Fibroblast of skin of right biceps (primary cell): ENCODE measurements at regions not wholly inside any gene's neighbourhood (a gene's known extent, or its start where the extent isn't known, plus 50 kb on each side); places are given as distances from the start of the nearest gene placed in this dataset.
"Not testable (repeated sequence)": the region's sequence is repeated elsewhere in the genome, so short reads cannot be mapped to it uniquely, and the experiment has no call there.

Experiments used
- DNase-seq: peaks from one replicate; pipeline ENCODE4 v3.0.0-alpha.2; 2013

DNA sequence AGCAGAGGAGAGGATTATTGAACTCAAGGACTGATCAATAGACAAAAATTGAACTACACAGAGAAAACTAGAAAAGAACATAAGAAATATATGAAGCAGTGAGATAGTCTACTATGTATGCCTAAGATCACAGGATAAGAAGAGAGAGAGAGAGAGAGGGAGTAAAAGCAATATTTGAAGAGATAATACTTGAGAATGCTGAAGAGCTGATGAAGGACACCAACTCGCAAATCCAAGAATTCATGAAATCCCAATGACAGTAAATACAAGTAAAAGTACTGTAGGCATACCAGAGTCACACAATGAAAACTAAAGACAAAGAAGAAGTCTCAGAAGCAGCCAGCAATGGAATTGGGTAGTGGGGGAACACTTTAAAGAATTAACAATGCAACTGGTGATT lies 260.1 kb upstream of the SPAG17 start:
- no peak for DNase-seq

DNA sequence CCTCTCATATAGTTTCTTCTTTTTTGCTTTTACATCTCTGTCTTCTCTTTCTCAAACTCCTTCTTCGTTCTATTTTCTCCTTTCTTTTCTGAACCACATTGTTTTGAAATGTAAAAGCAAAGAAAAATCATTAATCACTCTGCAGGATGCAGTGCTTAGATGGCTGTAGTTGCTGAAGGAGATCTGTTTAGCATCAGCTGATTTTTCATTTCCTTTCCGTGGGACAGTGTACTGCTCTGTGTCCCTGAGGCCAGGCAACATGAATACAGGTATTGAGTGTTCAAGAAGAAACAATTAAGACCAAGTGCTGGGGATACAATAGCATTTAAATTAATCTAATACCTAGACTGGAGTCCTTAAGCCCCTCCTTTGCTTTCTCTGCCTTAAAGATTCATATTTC lies 257.2 kb upstream of the SPAG17 start:
- no peak for DNase-seq

DNA sequence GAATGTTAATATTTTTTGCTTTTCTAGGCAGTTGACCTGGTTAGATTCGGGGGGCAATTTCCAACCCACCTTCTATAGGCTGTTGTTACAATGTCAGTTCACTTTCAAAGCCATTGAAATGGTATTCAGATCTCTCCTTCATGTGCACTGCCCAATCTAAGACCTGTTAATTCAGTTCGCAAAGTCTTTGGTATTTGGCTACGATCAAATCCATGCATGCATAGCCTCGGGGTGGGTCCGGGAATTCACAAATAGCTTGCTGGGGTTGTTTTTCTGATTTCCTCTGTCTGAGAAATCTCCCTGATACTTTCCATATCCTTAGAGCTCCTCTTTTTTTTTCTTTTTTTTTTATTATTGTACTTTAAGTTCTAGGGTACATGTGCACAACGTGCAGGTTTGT lies 252.6 kb upstream of the SPAG17 start:
- DNase-seq, result no peak

DNA sequence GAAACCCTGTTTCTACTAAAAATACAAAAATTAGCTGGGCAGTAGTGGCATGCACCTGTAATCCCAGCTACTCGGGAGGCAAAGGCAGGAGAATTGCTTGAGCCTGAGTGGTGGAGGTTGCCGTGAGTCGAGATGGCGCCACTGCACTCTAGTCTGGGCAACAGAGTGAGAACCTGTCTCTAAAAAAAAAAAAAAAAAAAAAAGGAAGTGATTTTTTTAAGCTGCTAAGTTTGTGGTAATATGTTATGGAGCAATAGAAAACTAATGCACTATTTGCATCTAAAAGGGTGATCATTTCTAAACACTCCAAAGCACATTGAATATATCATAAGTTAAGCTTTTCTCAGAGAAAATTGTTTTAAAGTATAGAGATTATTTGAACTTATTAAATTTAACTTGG lies 244.8 kb upstream of the SPAG17 start:
- DNase-seq, result no peak

DNA sequence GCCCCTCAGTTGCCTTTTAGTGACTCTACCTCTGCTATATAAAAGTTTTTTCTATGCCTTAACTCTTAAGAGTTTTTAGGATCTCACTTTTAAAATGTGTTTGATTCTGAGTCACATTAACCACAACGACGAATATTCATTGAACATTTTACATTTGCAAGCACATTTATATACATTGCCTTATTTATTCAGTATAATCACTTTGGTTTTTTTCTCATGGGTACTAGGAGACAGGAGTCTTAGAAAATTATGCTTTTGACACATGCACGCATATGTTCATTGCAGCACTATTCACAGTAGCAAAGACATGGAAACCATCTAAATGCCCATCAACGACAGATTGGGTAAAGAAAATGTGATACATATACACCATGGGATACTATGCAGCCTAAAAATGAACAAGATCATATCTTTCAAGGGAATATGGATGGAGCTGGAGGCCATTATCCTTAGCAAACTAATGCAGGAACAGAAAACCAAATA lies 236.9 kb upstream of the SPAG17 start:
- no peak for DNase-seq

DNA sequence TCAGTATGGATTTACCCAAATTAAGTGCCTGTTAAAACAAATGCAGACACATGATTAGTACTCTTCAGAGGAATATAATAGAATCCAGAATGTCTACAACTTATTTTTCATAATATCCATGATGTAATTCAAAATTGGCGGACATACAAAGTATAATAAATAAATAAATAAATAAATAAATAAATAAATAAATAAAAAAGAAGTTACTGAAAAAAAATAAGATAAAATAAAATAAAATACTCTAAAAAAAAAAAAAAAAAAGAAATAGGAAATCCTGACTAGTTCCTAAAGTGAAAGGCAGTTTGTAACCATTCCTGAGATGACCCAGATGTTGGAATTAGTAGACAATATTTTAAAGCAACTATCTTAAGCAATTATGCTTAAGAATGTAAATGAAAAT lies 219.0 kb upstream of the SPAG17 start:
- no peak for DNase-seq

DNA sequence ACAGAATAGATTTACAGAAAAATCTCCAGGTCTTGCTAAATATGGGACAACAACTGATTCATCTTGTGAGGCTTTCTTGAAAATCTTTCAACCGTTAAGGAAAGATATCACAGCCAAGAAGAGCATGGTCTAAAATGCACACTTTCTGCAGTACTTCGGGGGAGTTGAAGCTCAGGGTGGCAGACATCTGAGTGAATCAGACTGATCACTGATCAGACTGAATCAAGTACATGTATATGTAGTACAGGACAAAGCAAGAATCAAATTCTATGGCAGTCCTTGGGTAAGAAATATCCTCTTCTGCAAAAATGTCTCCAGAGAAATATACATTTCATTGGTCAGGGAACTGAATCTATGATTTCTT lies 212.4 kb upstream of the SPAG17 start:
- DNase-seq, result no peak

DNA sequence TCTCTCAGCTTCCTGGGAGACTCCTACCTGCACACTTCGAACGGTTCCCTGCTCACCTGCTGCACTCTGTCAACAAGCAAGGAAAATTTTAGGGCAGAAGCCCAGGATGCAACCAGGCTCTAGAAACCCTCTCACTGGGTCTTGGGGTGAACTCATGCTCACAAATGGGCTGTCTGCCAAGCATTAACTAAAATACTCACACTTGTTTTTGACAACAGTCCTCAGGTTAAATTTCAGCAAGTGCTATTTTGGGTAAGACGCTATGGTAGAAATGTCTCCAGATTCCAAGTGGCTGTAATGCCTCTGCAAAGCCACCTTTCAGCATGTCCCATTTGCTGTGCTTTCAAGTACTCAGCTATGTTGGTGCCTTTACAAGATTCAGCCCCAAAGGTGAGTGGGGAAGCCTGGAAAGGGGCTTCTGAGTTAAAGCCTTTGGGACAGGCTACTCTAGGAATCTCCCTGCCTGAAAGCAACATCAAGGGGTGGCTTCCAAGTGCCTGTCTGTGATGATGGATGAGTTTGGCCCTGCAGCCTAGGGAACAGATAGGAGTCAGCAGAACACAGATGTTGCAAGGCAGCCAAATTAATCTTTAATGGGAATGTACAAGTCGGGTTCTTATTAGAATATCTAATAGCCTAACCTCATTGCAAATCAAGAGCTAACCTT lies 211.9 kb upstream of the SPAG17 start:
- no peak for DNase-seq

DNA sequence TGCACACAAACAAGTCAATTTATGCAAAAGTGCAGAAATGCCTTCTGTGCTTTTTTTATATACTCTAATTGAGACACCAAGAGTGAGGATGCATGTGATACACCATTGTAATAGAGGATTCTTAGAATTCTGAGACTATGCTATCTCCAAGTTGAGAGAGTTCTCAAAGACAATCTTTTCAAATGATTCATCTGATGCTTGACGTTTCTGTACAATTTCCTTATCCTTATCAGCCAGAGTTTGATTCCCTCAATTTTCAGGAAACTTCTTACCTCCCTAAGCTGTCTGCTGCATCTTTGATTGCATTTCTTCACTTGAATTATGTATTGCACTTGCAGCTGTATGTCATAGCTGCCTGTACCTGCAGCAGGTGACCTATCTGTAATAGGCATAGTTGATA lies 211.3 kb upstream of the SPAG17 start:
- DNase-seq, result no peak

DNA sequence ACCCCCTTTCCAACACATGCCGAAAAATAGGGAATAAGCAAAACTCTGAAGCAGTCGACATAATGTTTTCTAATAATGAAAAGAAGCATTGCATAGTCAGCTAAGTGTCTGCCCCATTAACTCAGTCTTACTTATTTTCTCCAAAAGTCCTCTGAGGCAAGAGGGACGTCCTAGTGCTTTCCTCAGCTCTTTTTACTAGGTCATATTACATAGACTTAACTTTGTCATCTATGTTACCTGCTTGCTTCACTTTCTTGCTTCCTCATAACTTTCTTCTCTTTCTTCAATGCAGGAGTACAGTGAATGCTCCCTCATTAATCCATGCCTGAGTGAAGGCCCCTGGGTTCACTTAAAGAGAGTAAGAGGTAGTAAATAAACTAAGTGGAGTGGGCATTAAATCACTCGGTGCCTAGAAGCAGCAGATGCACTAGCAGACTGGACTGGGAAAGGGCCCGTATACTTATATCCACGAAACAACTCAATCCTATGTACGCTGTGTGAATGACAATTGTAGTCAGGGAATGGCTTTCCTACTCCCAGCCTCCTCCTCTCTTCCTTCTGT lies 210.5 kb upstream of the SPAG17 start:
- DNase-seq, result no peak

DNA sequence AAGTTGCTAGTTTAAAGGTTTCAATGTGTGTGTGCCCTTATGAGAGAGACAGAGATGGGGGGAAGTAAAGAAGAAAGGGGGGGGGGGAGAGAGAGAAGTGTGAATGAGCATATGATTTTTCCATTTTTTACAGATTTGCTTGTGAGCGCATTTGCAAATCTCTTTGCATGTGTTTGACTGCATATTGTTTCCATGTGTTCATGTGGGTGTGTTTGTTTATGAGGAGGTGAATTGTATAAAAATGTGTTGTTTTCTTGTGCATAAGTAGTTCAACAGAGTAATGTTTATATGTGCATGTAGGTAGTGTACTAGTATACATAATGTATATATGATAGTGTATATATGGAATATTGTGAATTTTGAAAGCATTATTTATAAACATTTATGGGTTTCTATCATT lies 205.9 kb upstream of the SPAG17 start:
- no peak for DNase-seq

DNA sequence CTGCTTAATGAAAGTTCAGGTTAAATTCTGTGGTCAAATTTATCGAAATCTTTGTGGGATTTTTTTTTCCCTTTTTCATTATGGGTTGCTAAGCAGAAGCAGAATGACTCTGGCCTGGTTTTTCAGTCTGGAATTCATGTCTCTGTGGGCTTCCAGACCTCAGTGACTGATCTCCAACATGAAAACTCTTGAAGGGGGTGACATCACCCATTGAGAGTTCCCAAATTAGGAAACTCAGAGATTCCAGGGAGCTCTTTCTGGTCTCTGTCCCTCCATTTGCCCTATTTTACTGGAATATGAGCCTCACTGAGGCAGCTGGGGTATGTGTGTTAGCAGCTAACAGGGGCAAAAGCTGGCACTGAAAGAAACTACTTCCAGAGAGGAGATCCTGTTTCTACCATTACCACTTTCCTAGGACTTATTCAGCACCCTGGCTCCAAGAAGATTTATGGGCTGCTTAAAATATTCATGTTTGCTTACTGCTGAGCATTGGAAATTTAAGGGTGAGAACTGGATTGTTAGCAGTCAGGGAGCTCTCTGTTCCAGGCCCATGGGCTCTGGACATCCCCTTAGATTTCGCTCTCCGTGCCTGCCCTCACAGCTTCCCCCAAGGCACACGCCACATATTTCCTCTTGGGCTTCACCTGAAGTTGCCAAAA lies 203.4 kb upstream of the SPAG17 start:
- DNase-seq, result peak; percentile 61

DNA sequence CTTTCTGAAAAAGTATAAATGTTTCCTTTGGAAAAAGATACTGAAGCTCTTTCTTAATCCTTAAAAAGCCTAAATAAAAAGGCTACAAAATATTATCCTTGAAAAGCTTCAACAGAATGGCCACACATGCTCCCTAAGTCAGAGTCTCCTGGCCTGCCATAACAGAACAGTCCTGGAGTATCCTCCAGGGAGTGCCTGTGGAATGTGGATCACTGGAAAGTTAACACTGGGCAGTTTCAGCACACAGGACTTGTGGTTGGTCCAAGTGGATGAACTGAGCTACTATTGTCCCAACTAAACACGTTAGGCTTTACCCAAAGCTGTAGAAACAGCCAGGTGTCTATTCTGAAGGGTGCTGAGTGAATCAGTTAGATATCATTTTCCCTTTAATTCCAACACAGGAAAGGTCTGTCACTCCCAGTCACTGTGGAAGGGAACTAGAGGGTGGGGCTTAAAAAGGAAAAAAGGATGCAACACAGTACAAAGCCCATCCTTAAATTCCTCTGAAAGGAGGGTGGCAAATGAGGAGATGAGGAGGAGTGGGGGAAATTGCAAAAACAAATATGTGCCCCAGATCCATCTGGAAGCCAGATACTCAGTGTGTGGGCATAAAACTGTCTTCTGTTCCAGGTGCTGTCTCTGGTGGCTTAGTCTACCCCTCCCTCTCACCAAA lies 196.3 kb upstream of the SPAG17 start:
- peak; percentile 12 for DNase-seq

DNA sequence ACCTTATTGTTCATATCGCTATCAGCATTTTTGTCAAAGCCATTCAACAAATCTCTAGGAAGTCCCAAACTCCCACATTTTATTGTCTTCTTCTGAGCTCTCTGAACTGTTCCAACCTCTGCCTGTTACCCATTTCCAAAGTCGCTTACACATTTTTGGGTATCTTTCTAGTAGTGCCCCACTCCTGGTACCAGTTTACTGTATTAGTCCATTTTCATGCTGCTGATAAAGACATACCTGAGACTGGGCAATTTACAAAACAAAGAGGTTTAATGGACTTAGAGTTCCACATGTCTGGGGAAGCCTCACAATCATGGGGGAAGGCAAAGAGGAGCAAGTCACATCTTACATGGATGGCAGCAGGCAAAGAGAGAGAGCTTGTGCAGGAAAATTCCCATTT lies 192.2 kb upstream of the SPAG17 start:
- not testable (repeated sequence) for DNase-seq

DNA sequence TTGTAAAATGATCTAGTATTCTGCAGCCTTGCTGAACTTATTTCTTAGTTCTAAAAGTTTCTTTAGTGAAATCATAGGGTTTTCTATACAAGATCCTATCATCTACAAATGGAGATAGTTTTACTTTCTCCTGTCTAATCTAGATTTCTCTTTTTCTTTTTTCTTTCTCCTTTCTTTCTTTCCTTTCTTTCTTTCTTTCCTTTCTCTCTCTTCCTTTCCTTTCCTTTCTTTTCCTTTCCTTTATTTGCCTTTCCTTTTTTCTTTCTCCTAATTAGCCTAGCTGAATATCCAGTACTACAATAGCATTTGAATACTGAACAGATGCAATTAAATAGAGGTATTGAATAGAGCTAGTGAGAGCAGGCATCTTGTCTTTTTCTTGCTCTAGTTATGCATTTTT lies 186.6 kb upstream of the SPAG17 start:
- no peak for DNase-seq

DNA sequence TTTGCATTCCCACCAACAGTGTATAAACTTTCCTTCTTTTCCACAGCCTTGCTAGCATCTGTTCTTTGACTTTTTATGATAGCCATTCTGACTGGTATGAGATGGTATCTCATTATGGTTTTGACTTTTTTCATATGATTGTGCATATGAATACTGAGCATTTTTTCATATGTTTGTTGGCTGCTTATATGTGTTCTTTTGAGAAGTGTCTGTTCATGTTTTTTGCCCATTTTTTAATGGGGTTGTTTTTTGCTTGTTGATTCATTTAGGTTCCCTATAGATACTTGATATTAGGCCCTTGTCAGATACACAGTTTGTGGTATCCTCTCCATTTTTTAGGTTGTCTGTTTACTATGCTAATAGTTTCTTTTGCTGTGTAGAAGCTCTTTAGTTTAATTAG lies 185.8 kb upstream of the SPAG17 start:
- DNase-seq, result no peak

DNA sequence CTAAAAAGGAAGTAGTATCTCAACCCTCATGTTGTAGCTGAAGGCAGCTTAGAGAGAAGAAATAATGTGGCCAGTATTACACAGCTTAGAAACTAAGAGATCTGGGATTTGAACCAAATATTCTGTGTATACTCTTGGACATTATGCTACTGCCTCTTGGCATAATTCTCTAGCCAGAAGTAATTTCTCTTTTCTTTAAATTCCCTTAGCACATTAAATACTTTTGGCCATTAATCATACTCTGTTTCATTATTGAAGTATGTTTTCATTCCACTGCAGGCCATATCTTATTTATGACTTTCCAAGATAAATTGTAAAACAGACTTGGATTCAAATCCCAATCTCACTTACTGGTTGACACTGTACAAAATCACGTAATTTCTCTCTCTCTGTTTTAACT lies 181.3 kb upstream of the SPAG17 start:
- DNase-seq, result peak; percentile 64

DNA sequence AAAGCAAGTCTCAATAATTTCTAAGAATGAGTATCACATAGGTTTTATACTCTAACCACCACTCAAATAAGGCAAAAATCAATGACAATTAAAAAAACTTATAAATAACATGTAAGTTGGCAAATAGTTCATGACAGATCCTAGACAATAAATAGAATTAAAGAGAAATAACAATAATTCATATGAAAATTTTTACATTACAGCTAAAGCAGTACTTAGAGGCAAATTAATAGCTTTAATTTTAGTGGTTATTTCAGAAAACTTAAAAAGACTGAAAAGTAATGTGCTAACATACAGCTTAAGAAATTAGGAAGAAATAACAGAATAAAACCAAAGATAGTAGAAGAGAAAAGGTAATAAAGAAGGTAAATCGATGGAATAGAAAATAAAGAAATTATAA lies 179.9 kb upstream of the SPAG17 start:
- DNase-seq, result no peak

DNA sequence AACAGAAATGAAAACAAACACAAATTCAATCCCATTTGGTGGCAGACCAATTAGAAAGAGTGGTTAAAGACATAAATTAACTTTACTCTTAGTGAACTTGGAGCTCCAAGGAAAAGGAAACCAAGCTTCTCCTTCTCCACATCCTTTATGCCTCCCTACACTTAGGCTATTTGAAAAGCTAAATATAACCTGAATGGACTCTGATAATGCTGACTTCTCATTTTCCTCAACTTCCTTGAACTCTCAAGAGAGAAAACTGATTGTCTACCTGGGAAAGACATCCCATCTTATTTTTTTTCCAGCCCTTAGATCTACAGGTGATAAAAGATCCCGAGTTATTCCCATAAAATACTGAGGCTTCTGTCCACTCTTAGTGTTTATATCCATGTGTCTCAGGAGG lies 178.4 kb upstream of the SPAG17 start:
- DNase-seq, result no peak

DNA sequence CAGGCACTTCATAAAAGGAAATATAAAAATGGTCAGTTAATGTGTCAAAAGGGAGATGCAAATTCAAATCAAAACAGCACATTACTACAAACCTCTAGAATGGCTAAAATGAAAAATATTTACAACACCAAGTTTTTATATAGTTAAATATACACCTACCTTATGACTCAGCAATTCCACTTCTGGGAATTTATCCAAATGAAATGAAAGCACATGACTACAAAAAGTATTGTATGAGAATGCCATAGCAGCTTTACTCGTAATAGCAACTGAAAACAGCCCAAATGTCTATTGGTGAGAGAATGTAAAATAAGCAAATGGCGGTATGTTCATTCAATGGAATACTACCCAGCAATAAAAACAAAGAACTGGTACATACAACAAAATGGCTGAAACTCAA lies 175.8 kb upstream of the SPAG17 start:
- DNase-seq, result peak; percentile 87

DNA sequence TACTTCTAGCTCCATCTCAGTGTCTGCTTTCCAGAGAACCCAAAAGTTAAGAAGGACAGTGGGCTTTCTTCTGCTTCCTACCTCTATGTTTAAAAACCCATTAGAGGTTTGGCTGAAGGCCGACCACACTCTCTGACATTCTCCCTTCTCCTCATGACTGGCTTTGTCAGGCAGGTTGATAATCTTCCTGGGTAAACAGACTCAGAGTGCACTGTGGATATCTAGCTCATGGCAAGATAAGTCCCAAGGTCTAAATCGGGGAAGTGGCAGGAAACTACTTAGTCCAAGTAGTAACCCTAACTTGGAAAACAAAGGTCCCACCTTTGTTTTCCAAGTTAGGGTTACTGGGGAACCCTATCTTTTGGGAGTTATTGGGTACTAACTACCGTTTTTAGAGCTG lies 161.9 kb upstream of the SPAG17 start:
- DNase-seq, result no peak

DNA sequence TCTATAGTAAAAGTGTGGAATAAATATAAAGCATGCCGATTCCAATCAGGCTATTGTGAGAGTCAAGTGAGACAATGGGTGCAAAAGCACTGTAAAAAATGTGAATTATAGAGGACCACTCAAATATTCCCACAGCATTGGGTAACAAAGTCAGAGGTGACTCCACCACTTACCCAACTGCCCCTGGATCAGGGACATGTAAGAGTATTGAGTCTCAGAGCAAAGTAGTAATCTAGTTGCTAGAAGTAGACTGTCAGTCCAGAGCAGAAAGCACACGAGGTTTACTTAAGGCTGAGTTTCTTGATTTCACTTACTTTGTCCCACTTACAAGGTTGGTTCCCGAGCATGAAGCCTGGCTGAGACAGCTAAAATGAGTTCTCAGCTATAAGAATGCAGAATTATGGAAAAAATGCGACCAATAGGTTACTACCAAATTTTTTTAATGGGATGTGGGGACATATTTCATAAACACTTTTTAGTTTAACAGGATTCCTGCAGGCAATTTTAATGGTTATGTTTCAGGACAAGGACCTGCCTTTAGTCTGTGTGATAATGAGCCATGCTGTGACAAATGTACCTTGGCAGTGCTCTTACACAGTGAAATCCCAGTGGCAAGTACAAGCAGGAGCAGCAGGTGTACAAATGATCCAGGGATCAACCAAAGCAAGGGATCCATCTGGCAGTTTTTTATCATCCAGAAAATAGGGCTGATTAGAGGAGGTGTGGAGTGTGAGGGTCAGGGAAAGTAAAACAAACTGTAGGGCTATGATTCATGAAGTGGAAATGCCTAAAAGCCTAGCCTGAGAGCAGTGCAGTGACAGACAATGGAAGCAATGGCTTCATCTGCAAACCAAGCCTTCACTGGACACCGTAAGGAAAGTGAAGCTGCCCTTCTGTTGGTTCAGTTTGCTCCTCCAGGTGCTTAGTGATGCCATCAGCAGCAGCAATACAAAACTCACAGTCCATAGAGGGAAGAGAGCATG lies 156.2 kb upstream of the SPAG17 start:
- peak; percentile 49 for DNase-seq
